H9 (cell line): ENCODE measurements at regions not wholly inside any gene's neighbourhood (a gene's known extent, or its start where the extent isn't known, plus 50 kb on each side); places are given as distances from the start of the nearest gene placed in this dataset.

Experiments
- DNase-seq: peaks from one replicate; pipeline ENCODE4 v3.0.0-alpha.2; 2017
- H2AFZ ChIP-seq: one replicate; pipeline ENCODE4 v1.6.1; 2013; ENCODE audit warnings: mild to moderate bottlenecking, low read length, control low read depth, moderate library complexity
- H2AK5ac ChIP-seq: 2 replicates; pipeline ENCODE4 v1.6.1; 2013; ENCODE audit warnings: low read length, control low read depth, mixed read lengths; ENCODE audit not compliant: insufficient read length
- H2BK120ac ChIP-seq: one replicate; pipeline ENCODE4 v1.6.1; 2013; ENCODE audit warnings: low read depth, mild to moderate bottlenecking, low read length, control low read depth, inconsistent platforms; ENCODE audit not compliant: poor library complexity, severe bottlenecking
- H2BK12ac ChIP-seq: 2 replicates; pipeline ENCODE4 v1.6.1; 2013; ENCODE audit warnings: low read length, control low read depth, mixed read lengths, low read depth; ENCODE audit not compliant: insufficient read length
- H2BK15ac ChIP-seq: 2 replicates; pipeline ENCODE4 v1.6.1; 2013; ENCODE audit warnings: low read depth, low read length, control low read depth
- H2BK20ac ChIP-seq: one replicate; pipeline ENCODE4 v1.6.1; 2013; ENCODE audit warnings: low read depth, mild to moderate bottlenecking, low read length, control low read depth, inconsistent platforms; ENCODE audit not compliant: poor library complexity, severe bottlenecking
- H2BK5ac ChIP-seq: 2 replicates; pipeline ENCODE4 v1.6.1; 2013; ENCODE audit warnings: low read length, control low read depth, mixed read lengths; ENCODE audit not compliant: insufficient read length
- H3K14ac ChIP-seq: 2 replicates; pipeline ENCODE4 v1.6.1; 2013; ENCODE audit warnings: low read length, control low read depth; ENCODE audit not compliant: insufficient read depth
- H3K18ac ChIP-seq: 2 replicates; pipeline ENCODE4 v1.6.1; 2013; ENCODE audit warnings: low read depth, mild to moderate bottlenecking, mixed read lengths, low read length, control low read depth; ENCODE audit not compliant: insufficient read length
- H3K23ac ChIP-seq: 2 replicates; pipeline ENCODE4 v1.6.1; 2013; ENCODE audit warnings: low read length, control low read depth, mixed read lengths, low read depth; ENCODE audit not compliant: insufficient read length
- H3K23me2 ChIP-seq: 2 replicates; pipeline ENCODE4 v1.6.1; 2013; ENCODE audit warnings: low read depth, mild to moderate bottlenecking, mixed read lengths, low read length, control low read depth; ENCODE audit not compliant: insufficient read length, poor library complexity, severe bottlenecking
- H3K27ac ChIP-seq: 2 replicates; pipeline ENCODE4 v1.5.1; 2013; ENCODE audit warnings: low read length, control low read depth, mixed read lengths, low read depth; ENCODE audit not compliant: insufficient read length
- H3K27me3 ChIP-seq: 2 replicates; pipeline ENCODE4 v1.6.1; 2013; ENCODE audit warnings: low read length, control low read depth, inconsistent platforms; ENCODE audit not compliant: insufficient read depth
- H3K4ac ChIP-seq: 2 replicates; pipeline ENCODE4 v1.6.1; 2013; ENCODE audit warnings: low read depth, mild to moderate bottlenecking, control low read depth, inconsistent platforms, low read length, moderate library complexity
- H3K4me1 ChIP-seq: 2 replicates; pipeline ENCODE4 v1.6.1; 2013; ENCODE audit warnings: low read length, control low read depth, inconsistent platforms; ENCODE audit not compliant: insufficient read depth
- H3K4me2 ChIP-seq: 2 replicates; pipeline ENCODE4 v1.6.1; 2013; ENCODE audit warnings: low read length, control low read depth, mixed read lengths; ENCODE audit not compliant: insufficient read length, insufficient read depth
- H3K56ac ChIP-seq: 2 replicates; pipeline ENCODE4 v1.6.1; 2013; ENCODE audit warnings: low read depth, mild to moderate bottlenecking, mixed read lengths, low read length, control low read depth; ENCODE audit not compliant: insufficient read length
- H3K79me1 ChIP-seq: 2 replicates; pipeline ENCODE4 v1.6.1; 2013; ENCODE audit warnings: low read depth, mild to moderate bottlenecking, moderate library complexity, low read length, control low read depth, inconsistent platforms; ENCODE audit not compliant: insufficient read depth, poor library complexity, severe bottlenecking
- H3K79me2 ChIP-seq: 2 replicates; pipeline ENCODE4 v1.6.1; 2013; ENCODE audit warnings: low read length, control low read depth, inconsistent platforms; ENCODE audit not compliant: insufficient read depth
- H3K9ac ChIP-seq: 2 replicates; pipeline ENCODE4 v1.6.1; 2013; ENCODE audit warnings: low read length, control low read depth, mixed read lengths; ENCODE audit not compliant: insufficient read length; ENCODE audit errors: extremely low read depth
- H3K9me3 ChIP-seq: one replicate; pipeline ENCODE4 v1.6.1; 2013; ENCODE audit warnings: low read depth, low read length, inconsistent platforms; ENCODE audit not compliant: control insufficient read depth
- H3T11ph ChIP-seq: one replicate; pipeline ENCODE4 v1.6.1; 2013; ENCODE audit warnings: mild to moderate bottlenecking, low read length, control low read depth, inconsistent platforms
- H4K20me1 ChIP-seq: one replicate; pipeline ENCODE4 v1.6.1; 2013; ENCODE audit not compliant: control insufficient read depth, insufficient read length, insufficient read depth
- H4K5ac ChIP-seq: 2 replicates; pipeline ENCODE4 v1.6.1; 2013; ENCODE audit warnings: low read depth, mild to moderate bottlenecking, mixed read lengths, low read length, control low read depth; ENCODE audit not compliant: insufficient read length
- H4K8ac ChIP-seq: replicated peaks from 2 replicates; pipeline ENCODE4 v1.6.1; 2013; ENCODE audit warnings: low read length, control low read depth, mixed read lengths, low read depth; ENCODE audit not compliant: insufficient read length
- H4K91ac ChIP-seq: 2 replicates; pipeline ENCODE4 v1.6.1; 2013; ENCODE audit warnings: low read depth, mild to moderate bottlenecking, moderate library complexity, mixed read lengths, low read length, control low read depth; ENCODE audit not compliant: insufficient read length
- H3K27ac Mint-ChIP-seq, 3 experiments: 2 replicates in 2 of 3; 3 replicates in 1 of 3; pipeline ENCODE4 v1.8.0; 2020 to 2021; ENCODE audit warnings: mixed read lengths in 3 of 3, mild to moderate bottlenecking in 1 of 3, moderate library complexity in 1 of 3
- H3K27me3 Mint-ChIP-seq: 2 replicates; pipeline ENCODE4 v1.8.0; 2021; ENCODE audit warnings: low read depth, mild to moderate bottlenecking, moderate library complexity, mixed read lengths
- H3K36me3 Mint-ChIP-seq, 3 experiments: 2 replicates in 2 of 3; 3 replicates in 1 of 3; pipeline ENCODE4 v1.8.0; 2020 to 2021; ENCODE audit warnings: low read depth in 3 of 3, mixed read lengths in 3 of 3; ENCODE audit not compliant: insufficient read depth in 1 of 3
- H3K4me1 Mint-ChIP-seq, 2 experiments: 2 replicates each; pipeline ENCODE4 v1.8.0; 2020; ENCODE audit warnings: mixed read lengths in 2 of 2
- H3K4me3 Mint-ChIP-seq, 2 experiments: 2 replicates in 1 of 2; 3 replicates in 1 of 2; pipeline ENCODE4 v1.8.0; 2020 to 2021; ENCODE audit warnings: mild to moderate bottlenecking in 2 of 2, mixed read lengths in 2 of 2, moderate library complexity in 1 of 2
- H3K9me3 Mint-ChIP-seq, 2 experiments: 2 replicates in 1 of 2; 3 replicates in 1 of 2; pipeline ENCODE4 v1.8.0; 2020; ENCODE audit warnings: mild to moderate bottlenecking in 2 of 2, mixed read lengths in 2 of 2, moderate library complexity in 1 of 2
- CTCF ChIP-seq: fragments of 200-600 bp; sonication (generic); conservative IDR thresholded peaks from 3 replicates; pipeline ENCODE4 v1.8.0; 2021; ENCODE audit warnings: antibody characterized with exemption, mild to moderate bottlenecking
- WGBS: extraction: QIAGEN DNeasy Blood & Tissue Kit; methylation state at CpG from one replicate; pipeline ENCODE4 v1.1.7; 2013; ENCODE audit warnings: missing lambda C conversion rate, low lambda C conversion rate, mixed read lengths; ENCODE audit not compliant: insufficient read length; ENCODE audit errors: extremely low coverage; 5-methylcytosine and 5-hydroxymethylcytosine counted together

GRCh38 chrX:4851534-4851933, 1138.1 kb upstream of the PRKX start:
- no peak overlapping the region for H3T11ph ChIP-seq
- no peak overlapping the region for H3K18ac ChIP-seq
- no peaks in the 10 kb centered on the region for H3K23me2 ChIP-seq
- H3K9ac ChIP-seq, result no peak overlapping the region
- H3K27ac ChIP-seq, result no peak overlapping the region
- H3K27me3 Mint-ChIP-seq, result no peaks in the 10 kb centered on the region
- no peak overlapping the region for H4K8ac ChIP-seq
- H3K79me1 ChIP-seq, result no peaks in the 10 kb centered on the region
- H4K5ac ChIP-seq, result no peak overlapping the region
- no peaks in the 10 kb centered on the region for H4K20me1 ChIP-seq
- no peak overlapping the region for H4K91ac ChIP-seq
- no peak overlapping the region for H3K14ac ChIP-seq
- H2BK12ac ChIP-seq, result no peak overlapping the region
- no peaks in the 10 kb centered on the region for H3K36me3 Mint-ChIP-seq
- no peak overlapping the region for H3K56ac ChIP-seq
- H3K27ac Mint-ChIP-seq, result no peak overlapping the region
- DNase-seq, result no peak
- H3K23ac ChIP-seq, result no peak overlapping the region
- WGBS, result no CpG with 5 or more reads among the region's 2 CpGs
- no peak overlapping the region for H2BK5ac ChIP-seq
- H2BK120ac ChIP-seq, result no peak overlapping the region
- no peak overlapping the region for H3K4me2 ChIP-seq
- no peak overlapping the region for H3K4me3 Mint-ChIP-seq
- H3K4me1 ChIP-seq, result no peaks in the 10 kb centered on the region
- H3K9me3 ChIP-seq, result no peaks in the 10 kb centered on the region
- no peaks in the 10 kb centered on the region for H3K79me2 ChIP-seq
- no peak overlapping the region for H3K4ac ChIP-seq
- no peak overlapping the region for H2AK5ac ChIP-seq
- no peaks in the 10 kb centered on the region for H3K4me1 Mint-ChIP-seq
- no peak overlapping the region for H2BK15ac ChIP-seq
- no peak overlapping the region for H2AFZ ChIP-seq
- H2BK20ac ChIP-seq, result no peak overlapping the region
- H3K27me3 ChIP-seq, result no peaks in the 10 kb centered on the region
- no peak for TF ChIP-seq CTCF
- no peaks in the 10 kb centered on the region for H3K9me3 Mint-ChIP-seq
